Testis (tissue), 2 donors: ENCODE measurements at regions not wholly inside any gene's neighbourhood (a gene's known extent, or its start where the extent isn't known, plus 50 kb on each side); places are given as distances from the start of the nearest gene placed in this dataset.

Experiments
- DNase-seq: peaks from one replicate; pipeline ENCODE4 v3.0.0-alpha.2; 2019
- H3K27ac ChIP-seq, 2 donors: fragments of 200-600 bp; sonication (generic); one replicate each; pipeline ENCODE4 v1.5.1; 2019
- H3K27me3 ChIP-seq: fragments of 200-600 bp; sonication (generic); one replicate; pipeline ENCODE4 v1.5.1; 2019
- H3K36me3 ChIP-seq: fragments of 200-600 bp; sonication (generic); one replicate; pipeline ENCODE4 v1.5.1; 2017; ENCODE audit warnings: low read depth; ENCODE audit errors: missing control alignments
- H3K4me1 ChIP-seq: fragments of 200-600 bp; sonication (generic); one replicate; pipeline ENCODE4 v1.5.1; 2019
- H3K4me3 ChIP-seq, 2 donors: fragments of 200-600 bp; sonication (generic); one replicate each; pipeline ENCODE4 v1.5.1; 2017 to 2019
- H3K9me3 ChIP-seq: fragments of 200-600 bp; sonication (generic); one replicate; pipeline ENCODE4 v1.5.1; 2017
- POLR2A ChIP-seq: fragments of 450-650 bp; IDR thresholded peaks from one replicate; pipeline ENCODE4 v1.6.1; 2017; ENCODE audit warnings: antibody characterized with exemption, mild to moderate bottlenecking, moderate library complexity
- WGBS, 2 donors: methylation state at CpG; one replicate each; pipeline ENCODE4 v1.1.5; 2018; 5-methylcytosine and 5-hydroxymethylcytosine counted together
- intact Hi-C: fragments of 100-400 bp; cut with DNase I; formaldehyde crosslinking; loops from one replicate; pipeline ENCODE4 v1.15.1; 2023; ENCODE audit warnings: low total_unique reads
- TF ChIP-seq, protein P1 (sequence below), 3 experiments: fragments of 450-650 bp in 2 of 3; fragments of 200-600 bp in 1 of 3; sonication (generic) in 1 of 3; IDR thresholded peaks; one replicate each; pipeline ENCODE4 v1.5.1; 2016 to 2019; ENCODE audit warnings: antibody characterized with exemption in 3 of 3, mild to moderate bottlenecking in 2 of 3, moderate library complexity in 1 of 3

DNA sequence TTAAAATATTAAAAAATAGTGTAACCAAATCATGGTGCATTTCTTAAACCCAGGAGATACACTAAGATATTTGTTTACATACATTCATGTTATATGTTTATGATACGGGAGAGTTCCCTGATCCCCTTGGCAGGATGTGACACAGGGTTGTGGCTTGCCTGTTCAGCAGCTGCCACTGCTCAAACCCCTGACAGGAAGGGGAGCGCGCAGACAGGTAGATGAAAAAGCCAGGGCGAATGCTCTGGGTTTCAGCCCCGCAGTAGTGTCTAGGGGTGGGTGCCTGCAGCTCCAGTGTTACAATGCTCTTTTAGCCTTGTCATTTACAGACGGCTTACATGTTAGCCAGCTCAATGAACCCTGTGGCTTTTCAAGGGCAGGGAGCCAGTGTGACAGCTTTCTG lies 1343.8 kb upstream of the IGFBP7 start:
- Histone ChIP-seq H3K4me1 (no peaks in the 10 kb centered on the region), H3K4me3 (no peak overlapping the region), H3K27me3 (no peaks in the 10 kb centered on the region), H3K27ac (no peak overlapping the region), H3K9me3 (no peaks in the 10 kb centered on the region), H3K36me3 (no peaks in the 10 kb centered on the region)
- 86% methylated on average over 6 of the region's 6 CpGs for WGBS, 2 donors
- intact Hi-C loops, result no loop called here
- no peak for DNase-seq
- TF ChIP-seq POLR2A, result no peak
- TF ChIP-seq, protein P1, sequence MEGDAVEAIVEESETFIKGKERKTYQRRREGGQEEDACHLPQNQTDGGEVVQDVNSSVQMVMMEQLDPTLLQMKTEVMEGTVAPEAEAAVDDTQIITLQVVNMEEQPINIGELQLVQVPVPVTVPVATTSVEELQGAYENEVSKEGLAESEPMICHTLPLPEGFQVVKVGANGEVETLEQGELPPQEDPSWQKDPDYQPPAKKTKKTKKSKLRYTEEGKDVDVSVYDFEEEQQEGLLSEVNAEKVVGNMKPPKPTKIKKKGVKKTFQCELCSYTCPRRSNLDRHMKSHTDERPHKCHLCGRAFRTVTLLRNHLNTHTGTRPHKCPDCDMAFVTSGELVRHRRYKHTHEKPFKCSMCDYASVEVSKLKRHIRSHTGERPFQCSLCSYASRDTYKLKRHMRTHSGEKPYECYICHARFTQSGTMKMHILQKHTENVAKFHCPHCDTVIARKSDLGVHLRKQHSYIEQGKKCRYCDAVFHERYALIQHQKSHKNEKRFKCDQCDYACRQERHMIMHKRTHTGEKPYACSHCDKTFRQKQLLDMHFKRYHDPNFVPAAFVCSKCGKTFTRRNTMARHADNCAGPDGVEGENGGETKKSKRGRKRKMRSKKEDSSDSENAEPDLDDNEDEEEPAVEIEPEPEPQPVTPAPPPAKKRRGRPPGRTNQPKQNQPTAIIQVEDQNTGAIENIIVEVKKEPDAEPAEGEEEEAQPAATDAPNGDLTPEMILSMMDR (IDR thresholded peaks at IDR 0.05), result no peak

DNA sequence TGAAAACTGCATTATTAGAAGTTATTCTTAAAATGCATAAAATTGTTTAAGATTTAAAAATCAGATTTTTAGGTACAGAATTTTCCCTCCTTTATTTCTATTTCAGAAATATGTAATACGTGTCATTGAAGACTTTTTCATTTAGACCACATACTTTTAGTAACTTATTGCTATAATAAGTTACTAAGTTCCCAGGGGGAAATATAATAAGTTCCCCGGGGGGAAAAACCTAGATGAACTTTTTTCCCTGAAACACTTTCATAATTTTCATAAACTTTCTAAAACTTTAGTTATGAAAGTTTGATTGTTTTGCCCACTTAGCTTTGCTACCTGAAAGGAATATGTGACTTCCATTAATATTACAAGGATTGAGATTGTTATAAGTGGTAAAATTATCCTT lies 1341.5 kb upstream of the IGFBP7 start:
- no peaks in the 10 kb centered on the region for H3K4me1 ChIP-seq
- H3K4me3 ChIP-seq, result no peak overlapping the region
- TF ChIP-seq, protein P1 (IDR thresholded peaks at IDR 0.05), result no peak
- no peak for TF ChIP-seq POLR2A
- H3K9me3 ChIP-seq, result no peaks in the 10 kb centered on the region
- H3K27me3 ChIP-seq, result no peaks in the 10 kb centered on the region
- no peaks in the 10 kb centered on the region for H3K36me3 ChIP-seq
- DNase-seq, result no peak
- no peak overlapping the region for H3K27ac ChIP-seq
- intact Hi-C loops, result no loop called here
- WGBS, 2 donors, result 61 to 86% methylated on average over 2 of the region's 2 CpGs

DNA sequence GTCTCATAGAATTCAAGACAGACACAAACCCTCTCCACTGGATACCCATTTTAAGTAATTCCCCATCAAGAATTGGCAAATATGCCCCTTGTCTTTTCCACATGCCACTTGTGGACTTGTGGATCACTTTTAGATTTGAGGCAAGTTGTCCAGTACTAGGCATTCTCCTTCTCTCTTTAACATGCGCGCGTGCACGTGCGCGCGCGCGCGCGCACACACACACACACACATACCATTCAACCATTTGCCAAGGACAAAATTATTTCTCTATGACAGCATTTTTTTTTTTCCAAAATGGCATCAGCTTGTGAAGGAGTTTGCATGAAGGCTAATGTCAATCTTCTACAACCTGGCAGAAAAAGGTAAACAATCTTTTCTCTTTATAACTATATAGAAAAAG lies 1325.7 kb upstream of the IGFBP7 start:
- 91 to 94% methylated on average over 11 of the region's 11 CpGs for WGBS, 2 donors
- no peak overlapping the region for H3K4me3 ChIP-seq
- H3K9me3 ChIP-seq, result no peaks in the 10 kb centered on the region
- no peak overlapping the region for H3K27ac ChIP-seq
- no peaks in the 10 kb centered on the region for H3K27me3 ChIP-seq
- TF ChIP-seq POLR2A, result no peak
- TF ChIP-seq, protein P1 (IDR thresholded peaks at IDR 0.05), result no peak
- intact Hi-C loops, result no loop called here
- DNase-seq, result no peak
- no peaks in the 10 kb centered on the region for H3K36me3 ChIP-seq
- H3K4me1 ChIP-seq, result no peaks in the 10 kb centered on the region

DNA sequence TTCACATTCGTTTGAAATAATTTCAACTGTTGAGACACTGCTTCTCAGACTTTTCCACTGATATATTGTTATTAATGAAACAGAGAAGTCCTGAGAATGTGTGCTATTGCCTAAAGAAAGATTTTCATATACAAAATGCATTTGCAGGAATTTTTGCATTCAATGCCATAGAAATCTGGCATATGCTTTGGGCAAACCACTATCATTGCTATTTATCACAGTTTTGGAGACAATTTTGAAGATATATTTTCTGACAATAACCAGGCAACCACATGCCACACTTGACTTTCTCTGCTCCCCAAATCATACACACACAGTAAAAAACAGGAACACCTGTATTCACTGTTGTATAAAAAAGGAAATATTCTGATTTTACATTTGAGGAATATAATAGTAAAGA lies 1303.7 kb upstream of the IGFBP7 start:
- 33 to 92% methylated on average over 1 of the region's 1 CpG for WGBS, 2 donors
- DNase-seq, result no peak
- no peak overlapping the region for H3K27ac ChIP-seq
- H3K4me1 ChIP-seq, result no peaks in the 10 kb centered on the region
- H3K9me3 ChIP-seq, result no peaks in the 10 kb centered on the region
- no peaks in the 10 kb centered on the region for H3K36me3 ChIP-seq
- no peak overlapping the region for H3K4me3 ChIP-seq
- TF ChIP-seq, protein P1 (IDR thresholded peaks at IDR 0.05), result no peak
- TF ChIP-seq POLR2A, result no peak
- H3K27me3 ChIP-seq, result no peaks in the 10 kb centered on the region
- intact Hi-C loops, result no loop called here

DNA sequence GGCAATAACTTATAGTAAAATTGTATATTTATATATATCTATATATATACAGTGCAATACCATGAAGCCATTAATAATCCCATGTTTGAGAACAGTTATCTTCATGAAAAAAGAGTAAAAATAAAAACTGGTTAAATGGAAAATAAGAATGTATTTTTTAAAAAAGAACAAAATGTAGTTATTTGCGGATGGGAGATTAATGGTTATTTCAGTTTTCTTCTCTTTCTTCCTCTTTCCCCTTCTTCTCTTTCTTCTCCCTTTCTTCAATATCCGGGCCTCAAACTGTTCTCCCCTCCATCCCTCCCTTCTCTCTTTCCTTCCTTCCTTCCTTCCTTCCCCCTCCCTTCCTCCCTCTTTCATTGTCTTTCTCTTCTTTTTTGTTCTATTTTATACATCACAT lies 1301.7 kb upstream of the IGFBP7 start:
- Histone ChIP-seq H3K36me3 (no peaks in the 10 kb centered on the region), H3K27ac (no peak overlapping the region), H3K9me3 (no peaks in the 10 kb centered on the region), H3K27me3 (no peaks in the 10 kb centered on the region), H3K4me1 (no peaks in the 10 kb centered on the region), H3K4me3 (no peak overlapping the region)
- no peak for DNase-seq
- 75 to 86% methylated on average over 2 of the region's 2 CpGs for WGBS, 2 donors
- intact Hi-C loops, result no loop called here
- TF ChIP-seq, protein P1 (IDR thresholded peaks at IDR 0.05), result no peak
- TF ChIP-seq POLR2A, result no peak
